Activated naive CD4-positive, alpha-beta T cell treated with anti-CD3 and anti-CD28 coated beads, Interleukin-2, amount 10 ng/mL, durations not matched to agents 7 days and 5 days (primary cell): ENCODE measurements at regions not wholly inside any gene's neighbourhood (a gene's known extent, or its start where the extent isn't known, plus 50 kb on each side); places are given as distances from the start of the nearest gene placed in this dataset.

Experiments
- CTCF ChIA-PET: fragments of 350-600 bp; sonication (Branson Sonifier 250); formaldehyde crosslinking; loops from one replicate; lab custom pipeline; 2021; ENCODE audit warnings: antibody characterized with exemption; lab: Charles Lee
- DNase-seq: peaks from one replicate; pipeline ENCODE4 v3.0.0-alpha.2; 2020
- H3K27ac Mint-ChIP-seq: one replicate; pipeline ENCODE4 v1.8.0; 2021; ENCODE audit warnings: mild to moderate bottlenecking, moderate library complexity, mixed read lengths
- H3K27me3 Mint-ChIP-seq: one replicate; pipeline ENCODE4 v1.8.0; 2021; ENCODE audit warnings: mild to moderate bottlenecking, mixed read lengths
- H3K36me3 Mint-ChIP-seq: one replicate; pipeline ENCODE4 v1.8.0; 2021; ENCODE audit warnings: mixed read lengths
- H3K4me1 Mint-ChIP-seq: one replicate; pipeline ENCODE4 v1.8.0; 2021; ENCODE audit warnings: mixed read lengths
- H3K4me3 Mint-ChIP-seq: one replicate; pipeline ENCODE4 v1.8.0; 2021; ENCODE audit warnings: mild to moderate bottlenecking, moderate library complexity, mixed read lengths
- H3K9me3 Mint-ChIP-seq: one replicate; pipeline ENCODE4 v1.8.0; 2021; ENCODE audit warnings: mixed read lengths

DNA sequence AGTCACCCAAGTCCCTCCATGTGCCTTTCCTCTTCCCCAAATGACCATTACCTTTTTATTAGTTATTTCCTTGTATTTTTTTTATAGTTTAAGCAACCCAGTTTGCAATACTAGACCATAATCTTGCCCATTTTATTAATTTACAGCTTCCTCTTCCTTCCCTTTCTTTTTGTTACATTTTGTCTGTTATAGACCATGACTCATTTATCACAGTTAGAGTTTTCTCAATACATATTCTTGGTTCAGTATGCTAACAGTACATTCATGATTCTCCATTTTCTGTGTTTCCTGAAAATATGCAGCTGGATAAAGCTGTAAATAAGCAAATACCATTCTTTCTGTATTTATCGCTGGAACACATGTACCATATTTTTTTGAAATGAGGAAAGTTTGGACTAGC is 376.7 kb upstream of the RAG2 start:
- H3K4me3 Mint-ChIP-seq, result no peak overlapping the region
- DNase-seq, result no peak
- H3K36me3 Mint-ChIP-seq, result no peaks in the 10 kb centered on the region
- H3K9me3 Mint-ChIP-seq, result peaks cover 6% of the 10 kb centered on the region
- H3K27me3 Mint-ChIP-seq, result no peaks in the 10 kb centered on the region
- H3K27ac Mint-ChIP-seq, result no peak overlapping the region
- no peaks in the 10 kb centered on the region for H3K4me1 Mint-ChIP-seq
- CTCF ChIA-PET, result no interaction called here

DNA sequence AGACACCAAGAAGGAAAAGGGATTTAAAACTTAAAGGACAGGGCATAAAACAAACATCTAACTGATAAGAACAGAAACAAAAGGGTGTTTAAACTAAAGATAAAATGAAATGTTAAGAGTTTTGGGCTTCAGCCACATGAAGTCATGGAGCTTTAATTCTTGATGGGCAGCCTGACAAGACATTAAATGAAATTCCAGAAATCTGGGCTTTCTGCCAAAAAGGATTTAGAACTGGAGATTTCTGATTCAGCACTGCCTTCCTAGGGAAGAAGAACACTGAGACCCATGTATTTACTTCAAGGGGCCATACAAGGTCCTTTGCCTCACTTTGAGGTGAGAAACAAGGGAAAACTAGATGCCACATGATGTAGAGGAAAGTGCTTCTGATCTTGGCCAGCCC is 355.9 kb upstream of the RAG2 start:
- Mint-ChIP-seq H3K9me3 (peaks cover 4% of the 10 kb centered on the region), H3K27me3 (no peaks in the 10 kb centered on the region), H3K4me3 (no peak overlapping the region), H3K27ac (no peak overlapping the region), H3K4me1 (no peaks in the 10 kb centered on the region), H3K36me3 (no peaks in the 10 kb centered on the region)
- CTCF ChIA-PET, result no interaction called here
- DNase-seq, result no peak

DNA sequence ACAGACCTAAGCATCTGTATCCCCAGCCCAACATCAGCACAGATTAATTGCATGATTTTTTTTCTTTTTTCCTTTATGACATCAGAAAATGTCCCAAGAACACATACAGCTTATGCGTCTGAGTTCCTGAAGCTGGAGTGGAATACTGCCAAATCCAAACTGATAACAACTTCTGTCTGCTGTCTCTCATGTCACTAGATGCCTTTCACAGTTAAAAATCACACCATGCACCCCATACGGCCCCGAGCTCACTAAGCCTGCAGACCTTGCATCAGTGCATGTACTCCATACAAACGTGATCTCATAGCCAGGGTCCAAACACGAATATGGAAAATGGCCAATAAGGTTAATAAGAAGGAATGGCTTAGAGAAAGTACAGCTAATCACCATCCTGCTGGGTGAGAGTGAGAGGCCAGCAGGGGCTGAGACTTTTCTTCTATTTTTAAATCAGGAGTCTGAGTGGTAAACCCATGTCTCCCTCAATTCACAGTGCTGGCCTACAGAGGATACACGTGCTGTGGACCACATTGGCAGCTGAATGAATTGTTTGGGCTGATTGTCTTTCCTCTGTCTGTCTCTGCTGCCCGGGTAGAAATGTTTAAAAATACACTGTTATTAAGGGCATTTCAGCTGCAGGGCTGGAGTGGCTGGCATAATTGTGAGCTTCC is 350.6 kb upstream of the RAG2 start:
- H3K27ac Mint-ChIP-seq, result no peak overlapping the region
- DNase-seq, result no peak
- H3K9me3 Mint-ChIP-seq, result no peaks in the 10 kb centered on the region
- no peaks in the 10 kb centered on the region for H3K36me3 Mint-ChIP-seq
- H3K27me3 Mint-ChIP-seq, result no peaks in the 10 kb centered on the region
- H3K4me1 Mint-ChIP-seq, result no peaks in the 10 kb centered on the region
- H3K4me3 Mint-ChIP-seq, result no peak overlapping the region
- CTCF ChIA-PET, result no interaction called here

DNA sequence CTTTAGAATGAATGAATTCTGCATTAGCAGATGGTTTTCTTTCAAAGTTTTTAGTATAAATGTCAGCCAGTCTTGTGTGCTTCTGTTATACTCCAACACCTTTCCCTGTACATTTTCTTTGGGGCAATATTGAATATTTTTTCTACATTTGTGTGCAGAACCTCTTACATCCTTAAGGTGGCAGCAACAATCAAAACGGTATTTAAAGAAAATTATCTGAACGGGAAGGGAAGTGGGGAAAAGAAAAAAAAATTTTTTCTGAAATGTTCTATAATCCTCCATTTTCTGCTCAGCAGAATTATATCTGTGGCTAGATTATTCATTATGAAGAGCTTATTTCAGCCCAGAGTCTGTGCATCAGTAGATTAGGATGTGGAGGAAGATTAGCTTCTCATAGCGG is 347.3 kb upstream of the RAG2 start:
- H3K4me3 Mint-ChIP-seq, result no peak overlapping the region
- H3K9me3 Mint-ChIP-seq, result no peaks in the 10 kb centered on the region
- H3K36me3 Mint-ChIP-seq, result no peaks in the 10 kb centered on the region
- no peaks in the 10 kb centered on the region for H3K4me1 Mint-ChIP-seq
- no peak for DNase-seq
- CTCF ChIA-PET, result no interaction called here
- no peaks in the 10 kb centered on the region for H3K27me3 Mint-ChIP-seq
- H3K27ac Mint-ChIP-seq, result no peak overlapping the region

DNA sequence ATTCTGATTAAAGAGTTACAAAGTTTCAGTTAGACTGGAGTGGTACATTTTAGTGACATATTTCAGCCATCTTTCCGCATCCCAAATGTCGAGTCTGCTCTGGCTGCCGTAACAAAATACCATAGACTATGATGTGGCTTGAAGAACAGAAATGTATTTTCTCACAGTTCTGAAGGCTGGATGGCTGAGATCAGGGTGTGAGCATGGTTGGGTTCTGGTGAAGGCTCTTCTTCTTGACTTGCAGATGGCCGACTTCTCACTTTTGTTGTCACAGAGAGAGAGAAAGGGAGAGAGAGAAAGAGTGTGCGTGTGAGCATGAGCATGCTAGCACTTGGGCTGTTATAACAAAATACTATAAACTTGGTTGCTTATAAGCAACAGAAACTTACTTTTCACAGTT is 335.4 kb upstream of the RAG2 start:
- DNase-seq, result no peak
- no peaks in the 10 kb centered on the region for H3K27me3 Mint-ChIP-seq
- no peak overlapping the region for H3K27ac Mint-ChIP-seq
- no peak overlapping the region for H3K4me3 Mint-ChIP-seq
- no peaks in the 10 kb centered on the region for H3K36me3 Mint-ChIP-seq
- CTCF ChIA-PET, result no interaction called here
- peaks cover 3% of the 10 kb centered on the region for H3K9me3 Mint-ChIP-seq
- H3K4me1 Mint-ChIP-seq, result no peaks in the 10 kb centered on the region

DNA sequence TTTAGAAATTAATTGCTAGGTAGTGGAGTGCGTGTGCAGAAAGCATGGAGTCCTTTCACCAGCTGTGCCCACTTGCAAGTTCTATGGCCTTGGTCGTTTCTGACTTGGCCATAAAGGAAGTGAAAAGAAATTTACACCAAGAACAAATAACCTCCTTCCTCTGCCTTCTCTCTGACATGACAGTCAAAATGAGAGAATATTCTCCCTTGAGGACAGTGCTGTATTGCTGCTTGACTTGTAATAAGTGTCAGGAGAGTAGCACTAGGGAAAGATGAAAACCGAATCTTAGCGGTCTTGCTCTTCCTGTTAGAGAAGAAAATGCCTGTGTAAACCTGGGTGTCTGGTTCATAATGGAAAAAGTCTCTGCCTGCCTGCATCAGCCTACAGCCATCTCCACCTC is 333.1 kb upstream of the RAG2 start:
- CTCF ChIA-PET, result no interaction called here
- peaks cover 5% of the 10 kb centered on the region for H3K9me3 Mint-ChIP-seq
- no peak for DNase-seq
- no peaks in the 10 kb centered on the region for H3K27me3 Mint-ChIP-seq
- no peak overlapping the region for H3K27ac Mint-ChIP-seq
- no peaks in the 10 kb centered on the region for H3K36me3 Mint-ChIP-seq
- no peak overlapping the region for H3K4me3 Mint-ChIP-seq
- no peaks in the 10 kb centered on the region for H3K4me1 Mint-ChIP-seq

DNA sequence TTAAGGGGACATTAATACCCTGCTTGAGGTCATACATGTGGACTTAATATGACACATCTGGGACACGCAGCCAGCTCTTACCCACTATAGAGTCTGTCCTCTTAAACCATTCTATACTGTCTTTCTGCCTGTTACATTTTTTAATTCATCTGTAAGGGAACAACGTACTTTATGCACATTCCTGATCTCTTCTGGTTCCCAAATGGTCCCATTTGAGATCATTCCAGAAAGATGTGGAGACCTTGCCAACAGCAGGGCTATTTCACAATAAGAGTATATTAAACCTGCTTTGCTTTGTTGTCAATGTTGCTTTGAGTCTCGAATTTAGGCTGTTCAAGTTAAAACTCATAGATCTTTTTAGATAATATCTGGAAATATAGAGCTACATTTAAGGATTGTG is 332.2 kb upstream of the RAG2 start:
- no peak overlapping the region for H3K27ac Mint-ChIP-seq
- no peaks in the 10 kb centered on the region for H3K4me1 Mint-ChIP-seq

DNA sequence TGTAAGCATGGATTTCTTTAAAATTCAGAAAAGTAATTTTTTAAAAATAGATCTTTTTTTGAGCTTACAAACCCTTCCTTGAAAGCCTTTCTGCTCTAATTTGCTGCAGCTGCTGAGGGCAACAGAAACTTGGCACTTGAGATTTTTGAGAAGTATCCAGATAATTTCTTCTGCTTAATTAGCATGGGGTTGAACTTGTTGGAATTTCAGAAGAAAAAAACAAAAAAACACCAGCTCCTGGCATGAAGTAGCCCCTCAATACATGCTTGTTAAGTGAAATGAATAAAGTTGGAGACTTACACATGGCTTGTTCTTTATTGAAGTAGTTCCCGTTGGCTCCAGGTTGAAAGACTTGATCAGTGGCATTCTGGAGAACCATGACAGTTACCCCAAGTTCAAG is 331.4 kb upstream of the RAG2 start:
- Mint-ChIP-seq H3K4me3 (no peak overlapping the region), H3K36me3 (no peaks in the 10 kb centered on the region)
- DNase-seq, result no peak

More for the DNA sequence above, 332.2 kb upstream of the RAG2 start:
- H3K27me3 Mint-ChIP-seq, result no peaks in the 10 kb centered on the region
- CTCF ChIA-PET, result no interaction called here
- no peaks in the 10 kb centered on the region for H3K36me3 Mint-ChIP-seq
- no peak for DNase-seq
- H3K4me3 Mint-ChIP-seq, result no peak overlapping the region
- H3K9me3 Mint-ChIP-seq, result peaks cover 5% of the 10 kb centered on the region

DNA sequence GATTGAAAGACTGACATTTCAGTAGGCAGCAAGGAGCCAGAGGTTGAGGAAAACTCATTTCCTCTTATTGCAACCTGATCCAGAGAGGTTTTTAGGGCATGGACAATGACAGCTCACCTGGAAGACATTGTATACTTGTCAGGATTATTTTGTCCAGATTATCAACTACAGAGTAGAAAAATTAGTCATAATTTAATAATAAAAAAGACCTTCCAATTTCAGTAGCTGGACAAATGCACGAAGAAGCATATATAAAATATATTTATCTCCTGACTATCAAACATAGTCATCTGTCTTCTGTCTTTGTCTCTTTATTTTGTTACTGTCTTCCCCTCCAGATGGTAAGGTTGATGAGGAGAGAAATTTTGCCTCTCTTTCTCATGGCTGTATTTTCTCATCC is 330.6 kb upstream of the RAG2 start:
- Mint-ChIP-seq H3K27me3 (no peaks in the 10 kb centered on the region), H3K9me3 (peaks cover 5% of the 10 kb centered on the region), H3K36me3 (no peaks in the 10 kb centered on the region), H3K4me1 (no peaks in the 10 kb centered on the region), H3K4me3 (no peak overlapping the region), H3K27ac (no peak overlapping the region)
- no peak for DNase-seq
- CTCF ChIA-PET, result no interaction called here

More for the DNA sequence above, 331.4 kb upstream of the RAG2 start:
- H3K4me1 Mint-ChIP-seq, result no peaks in the 10 kb centered on the region
- H3K27me3 Mint-ChIP-seq, result no peaks in the 10 kb centered on the region
- CTCF ChIA-PET, result no interaction called here
- H3K27ac Mint-ChIP-seq, result no peak overlapping the region
- peaks cover 5% of the 10 kb centered on the region for H3K9me3 Mint-ChIP-seq

DNA sequence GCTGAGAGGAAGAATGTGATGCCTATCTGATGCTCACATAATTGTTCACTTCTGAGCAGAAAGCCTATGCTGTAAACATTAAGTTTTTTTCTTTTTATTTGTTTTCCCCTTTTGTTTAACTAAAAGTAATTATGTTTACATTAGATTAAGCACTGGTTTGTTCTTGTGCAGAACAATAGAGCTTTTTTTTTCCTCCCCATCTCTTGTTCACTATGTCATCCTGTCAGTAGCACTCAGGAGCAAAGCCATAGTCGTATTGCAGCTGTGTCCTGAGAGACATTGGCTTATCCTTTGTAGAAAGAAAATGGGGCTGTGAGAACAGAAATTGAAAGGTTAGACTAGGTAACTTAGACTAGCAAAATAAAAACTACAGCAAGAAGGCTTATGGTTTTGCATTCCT is 301.8 kb upstream of the RAG2 start:
- Mint-ChIP-seq H3K9me3 (no peaks in the 10 kb centered on the region), H3K4me1 (no peaks in the 10 kb centered on the region), H3K27me3 (no peaks in the 10 kb centered on the region), H3K36me3 (no peaks in the 10 kb centered on the region), H3K27ac (no peak overlapping the region), H3K4me3 (no peak overlapping the region)
- no peak for DNase-seq
- CTCF ChIA-PET, result no interaction called here

DNA sequence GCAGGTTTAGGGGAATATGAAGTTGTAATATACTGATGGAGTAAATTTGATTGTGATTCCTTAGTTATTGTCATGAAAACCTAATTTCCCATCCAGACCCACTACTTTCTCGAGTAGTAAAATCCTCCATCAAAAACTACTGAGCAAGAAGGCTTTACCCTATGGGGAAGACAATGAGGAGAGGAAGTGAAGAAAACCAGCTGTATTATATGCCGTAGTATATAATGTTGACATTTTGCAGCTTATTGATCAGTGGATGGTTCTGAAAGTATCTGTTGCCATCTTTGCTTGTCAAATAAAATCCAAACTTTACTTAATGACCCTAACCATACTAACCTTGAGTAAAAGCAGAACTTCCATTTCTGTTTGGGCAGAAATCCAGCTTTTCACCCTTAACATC is 292.8 kb upstream of the RAG2 start:
- Mint-ChIP-seq H3K36me3 (no peaks in the 10 kb centered on the region), H3K4me3 (no peak overlapping the region), H3K27me3 (no peaks in the 10 kb centered on the region), H3K4me1 (no peaks in the 10 kb centered on the region), H3K27ac (no peak overlapping the region), H3K9me3 (no peaks in the 10 kb centered on the region)
- no peak for DNase-seq
- CTCF ChIA-PET, result no interaction called here

DNA sequence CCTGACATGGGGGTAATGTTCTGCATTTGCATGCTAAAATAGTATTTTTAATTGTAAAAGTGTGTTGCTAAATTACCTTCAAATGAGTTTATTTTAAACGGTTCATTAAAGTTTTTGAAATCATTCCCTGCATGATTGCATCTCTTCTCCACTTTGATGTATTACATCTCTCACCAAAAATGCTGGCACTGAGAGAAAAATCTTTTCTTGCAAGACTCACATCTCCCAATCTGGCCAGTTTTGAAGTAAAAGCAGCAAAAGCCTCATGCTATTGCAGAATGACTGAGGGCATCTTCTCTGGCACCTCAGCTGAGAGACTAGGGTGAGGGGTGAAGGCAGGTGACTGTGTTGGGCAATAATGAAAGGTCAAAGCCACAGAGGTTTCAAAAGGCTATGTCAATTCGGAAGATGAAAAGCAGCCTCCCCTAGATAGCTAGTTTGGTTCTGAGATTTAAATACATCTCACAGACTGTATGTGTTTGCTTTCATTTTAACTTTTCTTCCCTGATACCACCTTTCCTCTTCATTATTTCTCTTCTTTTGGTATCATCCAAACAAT is 292.2 kb upstream of the RAG2 start:
- H3K36me3 Mint-ChIP-seq, result no peaks in the 10 kb centered on the region
- no peak overlapping the region for H3K27ac Mint-ChIP-seq
- no peak overlapping the region for H3K4me3 Mint-ChIP-seq
- no peaks in the 10 kb centered on the region for H3K9me3 Mint-ChIP-seq
- no peaks in the 10 kb centered on the region for H3K4me1 Mint-ChIP-seq
- no peak for DNase-seq
- CTCF ChIA-PET, result no interaction called here
- no peaks in the 10 kb centered on the region for H3K27me3 Mint-ChIP-seq

DNA sequence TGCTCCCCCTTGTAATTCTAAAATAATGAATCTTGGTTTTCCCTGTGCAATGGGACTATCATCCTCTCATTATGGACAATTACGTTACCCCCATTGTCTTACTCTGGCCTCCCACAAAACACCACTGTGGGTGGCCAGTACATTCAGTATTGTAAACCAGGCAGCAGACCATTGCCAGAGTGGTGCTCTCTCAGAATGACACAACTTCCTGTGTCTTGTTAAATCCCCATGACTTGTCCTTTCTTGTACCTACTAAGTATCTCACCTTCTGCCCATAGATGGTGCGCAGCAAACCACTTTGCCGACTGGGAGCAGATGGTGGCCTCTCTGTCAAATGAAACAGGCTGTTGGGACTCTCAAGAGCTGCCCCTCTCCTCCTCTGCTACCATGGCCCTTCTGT is 287.1 kb upstream of the RAG2 start:
- Mint-ChIP-seq H3K27ac (no peak overlapping the region), H3K4me3 (no peak overlapping the region)
- CTCF ChIA-PET, result no interaction called here

DNA sequence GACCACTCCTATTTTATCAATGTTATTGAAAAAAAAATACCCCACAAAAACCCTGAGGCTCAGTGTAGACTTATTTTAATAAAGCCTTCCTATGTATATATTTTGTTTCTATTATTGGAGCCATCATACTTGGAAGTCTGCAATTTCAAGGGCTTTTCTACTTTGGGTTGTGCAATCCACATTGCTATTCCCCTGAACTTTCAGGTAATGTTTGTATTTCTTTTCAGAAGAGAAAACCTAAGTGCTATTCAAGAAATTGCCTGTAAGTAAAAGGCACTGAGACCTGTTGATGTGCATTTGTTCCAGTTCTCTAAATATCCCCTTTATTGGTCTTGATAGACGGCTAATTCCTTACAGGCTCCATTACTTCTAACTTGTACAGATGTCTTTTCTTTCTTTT is 280.7 kb upstream of the RAG2 start:
- no peaks in the 10 kb centered on the region for H3K27me3 Mint-ChIP-seq
- no peaks in the 10 kb centered on the region for H3K9me3 Mint-ChIP-seq
- no peak overlapping the region for H3K27ac Mint-ChIP-seq
- no peak for DNase-seq
- no peak overlapping the region for H3K4me3 Mint-ChIP-seq
- CTCF ChIA-PET, result no interaction called here
- H3K4me1 Mint-ChIP-seq, result no peaks in the 10 kb centered on the region
- no peaks in the 10 kb centered on the region for H3K36me3 Mint-ChIP-seq

More for the DNA sequence above, 287.1 kb upstream of the RAG2 start:
- no peaks in the 10 kb centered on the region for H3K4me1 Mint-ChIP-seq
- DNase-seq, result no peak
- no peaks in the 10 kb centered on the region for H3K27me3 Mint-ChIP-seq
- H3K36me3 Mint-ChIP-seq, result no peaks in the 10 kb centered on the region
- no peaks in the 10 kb centered on the region for H3K9me3 Mint-ChIP-seq

DNA sequence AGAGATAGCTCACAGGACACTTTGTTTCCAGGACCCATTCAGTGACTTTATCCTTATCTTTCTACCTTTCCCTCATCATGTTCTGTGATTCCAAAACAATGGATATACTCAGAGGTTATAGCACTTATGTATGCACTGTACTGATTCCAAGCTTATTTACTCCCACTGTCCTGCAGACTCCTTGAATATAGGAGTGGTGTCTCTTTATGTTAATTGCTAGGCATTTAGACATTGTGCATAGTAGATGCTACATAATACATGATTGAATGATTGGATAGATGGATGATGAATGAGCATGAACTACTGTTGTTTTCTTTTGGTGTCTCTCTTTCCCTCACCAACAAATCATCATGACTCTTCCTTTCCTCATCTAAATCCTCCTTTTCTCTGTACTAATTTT is 279.1 kb upstream of the RAG2 start:
- CTCF ChIA-PET, result no interaction called here
- Mint-ChIP-seq H3K27ac (no peak overlapping the region), H3K36me3 (no peaks in the 10 kb centered on the region), H3K9me3 (no peaks in the 10 kb centered on the region), H3K4me1 (no peaks in the 10 kb centered on the region), H3K4me3 (no peak overlapping the region), H3K27me3 (no peaks in the 10 kb centered on the region)
- DNase-seq, result no peak
